B cell (primary cell): ENCODE measurements at regions not wholly inside any gene's neighbourhood (a gene's known extent, or its start where the extent isn't known, plus 50 kb on each side); places are given as distances from the start of the nearest gene placed in this dataset.
A peak's percentile ranks its signal among the peaks of the same experiment; 100 is the strongest.

Source experiments
- ATAC-seq: fragments of 200-7000 bp; cut with Tn5 transposase; one replicate; pipeline ENCODE4 v1.10.0; 2021; ENCODE audit warnings: low read depth, mild to moderate bottlenecking, moderate number of reproducible peaks, moderate library complexity
- CTCF ChIA-PET: fragments of 350-600 bp; sonication (Branson Sonifier 250); formaldehyde crosslinking; loops from one replicate; lab custom pipeline; 2021; ENCODE audit warnings: antibody characterized with exemption, inconsistent platforms; lab: Charles Lee
- POLR2A ChIA-PET: fragments of 350-600 bp; sonication (Branson Sonifier 250); formaldehyde crosslinking; loops from one replicate; lab custom pipeline; 2021; ENCODE audit warnings: antibody characterized with exemption; lab: Charles Lee
- DNase-seq: peaks from one replicate; pipeline ENCODE4 v3.0.0; 2013
- H2AFZ ChIP-seq: 2 replicates; pipeline ENCODE4 v1.6.1; 2012; ENCODE audit warnings: mild to moderate bottlenecking, low read depth, low read length; ENCODE audit not compliant: insufficient read depth, poor library complexity, severe bottlenecking
- H3K27ac ChIP-seq, 2 donors: 1 replicate in 1 of 2; 2 replicates in 1 of 2; pipeline ENCODE4 v1.5.1; 2012 to 2013; ENCODE audit warnings: low read length in 2 of 2, mild to moderate bottlenecking in 2 of 2, moderate library complexity in 1 of 2
- H3K27me3 ChIP-seq, 4 experiments: fragments of 200-600 bp in 1 of 4; sonication (generic) in 1 of 4; replicated peaks in 1 of 4; 1 replicate in 2 of 4; 2 replicates in 2 of 4; pipeline versions ENCODE4 v1.6.1 to v1.7.0; 2013 to 2016; ENCODE audit warnings: low read length in 3 of 4, mild to moderate bottlenecking in 2 of 4, mixed read lengths in 1 of 4, moderate library complexity in 1 of 4; ENCODE audit not compliant: insufficient read depth in 4 of 4, control insufficient read depth in 3 of 4; ENCODE audit errors: control extremely low read depth in 1 of 4
- H3K36me3 ChIP-seq, 2 experiments: replicated peaks in 1 of 2; 1 replicate in 1 of 2; 2 replicates in 1 of 2; pipeline versions ENCODE4 v1.6.1 to v1.7.1; 2013; ENCODE audit warnings: low read length in 1 of 2; ENCODE audit not compliant: insufficient read depth in 2 of 2, control insufficient read depth in 1 of 2; ENCODE audit errors: control extremely low read depth in 1 of 2, extremely low read depth in 1 of 2
- H3K4me1 ChIP-seq, 2 donors: fragments of 200-600 bp in 1 of 2; sonication (generic) in 1 of 2; 1 replicate in 1 of 2; 2 replicates in 1 of 2; pipeline versions ENCODE4 v1.5.1 to v1.6.1; 2013 to 2017; ENCODE audit warnings: low read length in 2 of 2; ENCODE audit not compliant: control insufficient read depth in 2 of 2, insufficient read depth in 2 of 2
- H3K4me2 ChIP-seq: replicated peaks from 2 replicates; pipeline ENCODE3; 2012; ENCODE audit warnings: mild to moderate bottlenecking, low read depth, low read length; ENCODE audit not compliant: poor library complexity, severe bottlenecking
- H3K4me3 ChIP-seq, 5 experiments: fragments of 200-600 bp in 1 of 5; sonication (generic) in 1 of 5; 1 replicate in 3 of 5; 2 replicates in 2 of 5; pipeline versions ENCODE4 v1.5.1 to v1.7.0; 2011 to 2016; ENCODE audit warnings: low read length in 4 of 5, mild to moderate bottlenecking in 4 of 5, low read depth in 2 of 5, control low read depth in 1 of 5, moderate library complexity in 1 of 5; ENCODE audit not compliant: insufficient read depth in 1 of 5; ENCODE audit errors: control extremely low read depth in 1 of 5, extremely low read depth in 1 of 5
- H3K79me2 ChIP-seq: fragments of 200-600 bp; sonication (generic); one replicate; pipeline ENCODE4 v1.6.0; 2016; ENCODE audit warnings: low read length; ENCODE audit not compliant: control insufficient read depth, insufficient read depth
- H3K9ac ChIP-seq: fragments of 200-600 bp; sonication (generic); 2 replicates; pipeline ENCODE4 v1.6.1; 2017; ENCODE audit warnings: mild to moderate bottlenecking, low read length, moderate library complexity
- H3K9me3 ChIP-seq, 3 donors: one replicate each; pipeline versions ENCODE4 v1.6.1 to v1.7.1; 2013; ENCODE audit warnings: low read length in 2 of 3; ENCODE audit not compliant: control insufficient read depth in 2 of 3, insufficient read depth in 1 of 3; ENCODE audit errors: control extremely low read depth in 1 of 3
- H4K20me1 ChIP-seq: 2 replicates; pipeline ENCODE4 v1.6.0; 2012; ENCODE audit warnings: mild to moderate bottlenecking, low read length; ENCODE audit not compliant: insufficient read depth, control insufficient read depth, poor library complexity, severe bottlenecking
- H3K27ac Mint-ChIP-seq: one replicate; pipeline ENCODE4 v1.8.0; 2021; ENCODE audit warnings: mixed read lengths
- H3K27me3 Mint-ChIP-seq: one replicate; pipeline ENCODE4 v1.8.0; 2021; ENCODE audit warnings: mixed read lengths
- H3K4me1 Mint-ChIP-seq: one replicate; pipeline ENCODE4 v1.8.0; 2021; ENCODE audit warnings: mixed read lengths
- H3K4me3 Mint-ChIP-seq: one replicate; pipeline ENCODE4 v1.8.0; 2021; ENCODE audit warnings: mixed read lengths
- H3K9me3 Mint-ChIP-seq: one replicate; pipeline ENCODE4 v1.8.0; 2022; ENCODE audit warnings: mixed read lengths; ENCODE audit not compliant: insufficient read depth
- EZH2 ChIP-seq: IDR thresholded peaks from 2 replicates; pipeline ENCODE4 v1.6.1; 2012; ENCODE audit warnings: borderline replicate concordance, low read depth, mild to moderate bottlenecking, moderate library complexity, low read length; ENCODE audit not compliant: insufficient read depth, poor library complexity, severe bottlenecking
- WGBS: methylation state at CpG from one replicate; pipeline ENCODE4 v1.1.5; 2013; ENCODE audit warnings: missing lambda C conversion rate; ENCODE audit not compliant: insufficient coverage; 5-methylcytosine and 5-hydroxymethylcytosine counted together
- intact Hi-C: fragments of 100-400 bp; cut with micrococcal nuclease; formaldehyde crosslinking; loops from one replicate; pipeline ENCODE4 v1.10.0; 2022
- TF ChIP-seq, protein P1 (sequence below): fragments of 200-600 bp; IDR thresholded peaks from one replicate; pipeline ENCODE4 v1.8.0; 2022; ENCODE audit warnings: antibody characterized with exemption, mild to moderate bottlenecking

DNA sequence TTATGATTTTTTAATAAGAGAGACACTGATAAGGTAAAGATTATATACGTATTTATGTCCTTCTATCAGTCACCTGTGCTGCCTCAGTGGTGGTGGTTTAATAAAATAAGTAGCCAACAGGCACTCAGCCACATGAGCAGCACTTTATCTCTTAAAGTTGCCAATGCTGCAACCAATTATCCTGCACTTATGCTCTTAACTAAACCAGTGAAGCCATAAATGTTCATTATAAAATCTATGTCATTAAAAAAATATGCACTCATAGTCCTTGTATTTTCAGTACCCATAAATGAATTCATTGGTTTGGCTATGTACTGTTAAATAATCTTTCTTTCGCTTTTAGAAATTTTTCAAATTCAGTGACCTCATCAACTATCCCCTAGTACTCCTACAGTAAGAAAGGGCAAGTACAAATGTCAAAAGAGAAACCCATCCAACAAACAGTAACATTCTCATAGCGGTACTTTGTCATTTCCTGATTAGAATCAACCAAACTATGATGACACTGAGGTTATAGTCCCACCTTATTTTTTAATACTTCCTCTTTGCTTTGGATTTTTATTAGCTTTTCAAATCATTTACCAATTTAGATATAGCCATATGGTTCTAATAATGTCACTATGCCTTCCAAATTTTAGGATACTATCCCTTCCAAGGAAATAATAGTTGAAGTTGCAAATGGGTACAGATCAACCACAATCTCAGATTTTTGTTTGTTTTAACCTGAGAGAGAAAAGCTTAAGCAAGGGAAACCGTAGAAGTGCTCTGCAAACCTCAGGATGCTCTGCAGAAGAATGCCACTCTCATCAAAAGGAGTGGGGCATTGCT lies 190.9 kb downstream of the KLF12 start:
- Histone ChIP-seq H3K4me3 (no peak overlapping the region), H3K4me1 (peaks cover 0 to 3% of the 10 kb centered on the region in 2 donors), H3K27me3 (no peaks in the 10 kb centered on the region), H3K27ac (no peak overlapping the region), H3K9me3 (no peaks in the 10 kb centered on the region), H3K4me2 (no peak overlapping the region), H4K20me1 (peaks cover 7% of the 10 kb centered on the region), H2AFZ (no peak overlapping the region), H3K36me3 (peaks cover 5 to 10% of the 10 kb centered on the region in 2 experiments), H3K9ac (no peak overlapping the region), H3K79me2 (peaks cover 32% of the 10 kb centered on the region)
- DNase-seq (peak; percentile 20), ATAC-seq (peak; percentile 81)
- ChIA-PET CTCF (interaction anchor here (5.7 kb wide), 1 partner anchor 344 kb away, joined by 40 read pairs; no protein-coding TSS in a partner anchor), POLR2A (interaction anchor here (0.6 kb wide), 1 partner anchor 177 kb away, joined by 3 read pairs; no protein-coding TSS in a partner anchor)
- Mint-ChIP-seq H3K27ac (peak overlapping the region; percentile 8), H3K27me3 (no peaks in the 10 kb centered on the region), H3K4me1 (peaks cover 53% of the 10 kb centered on the region), H3K4me3 (peak overlapping the region; percentile 6), H3K9me3 (no peaks in the 10 kb centered on the region)
- 80% methylated on average over 1 of the region's 4 CpGs for WGBS
- intact Hi-C loops = loop anchor here (5.0 kb wide), 1 partner anchor 189 kb away; the partner anchor contains the start of gene KLF12
- no peak for TF ChIP-seq EZH2
- TF ChIP-seq, protein P1, sequence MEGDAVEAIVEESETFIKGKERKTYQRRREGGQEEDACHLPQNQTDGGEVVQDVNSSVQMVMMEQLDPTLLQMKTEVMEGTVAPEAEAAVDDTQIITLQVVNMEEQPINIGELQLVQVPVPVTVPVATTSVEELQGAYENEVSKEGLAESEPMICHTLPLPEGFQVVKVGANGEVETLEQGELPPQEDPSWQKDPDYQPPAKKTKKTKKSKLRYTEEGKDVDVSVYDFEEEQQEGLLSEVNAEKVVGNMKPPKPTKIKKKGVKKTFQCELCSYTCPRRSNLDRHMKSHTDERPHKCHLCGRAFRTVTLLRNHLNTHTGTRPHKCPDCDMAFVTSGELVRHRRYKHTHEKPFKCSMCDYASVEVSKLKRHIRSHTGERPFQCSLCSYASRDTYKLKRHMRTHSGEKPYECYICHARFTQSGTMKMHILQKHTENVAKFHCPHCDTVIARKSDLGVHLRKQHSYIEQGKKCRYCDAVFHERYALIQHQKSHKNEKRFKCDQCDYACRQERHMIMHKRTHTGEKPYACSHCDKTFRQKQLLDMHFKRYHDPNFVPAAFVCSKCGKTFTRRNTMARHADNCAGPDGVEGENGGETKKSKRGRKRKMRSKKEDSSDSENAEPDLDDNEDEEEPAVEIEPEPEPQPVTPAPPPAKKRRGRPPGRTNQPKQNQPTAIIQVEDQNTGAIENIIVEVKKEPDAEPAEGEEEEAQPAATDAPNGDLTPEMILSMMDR = no peak

- Histone ChIP-seq H4K20me1 (peaks cover 8% of the 10 kb centered on the region), H3K4me1 (peaks cover 0 to 3% of the 10 kb centered on the region in 2 donors), H3K4me3 (no peak overlapping the region), H3K9me3 (no peaks in the 10 kb centered on the region), H3K27ac (no peak overlapping the region), H3K4me2 (no peak overlapping the region), H3K27me3 (no peaks in the 10 kb centered on the region), H3K9ac (no peak overlapping the region), H2AFZ (no peak overlapping the region), H3K36me3 (peaks cover 7 to 10% of the 10 kb centered on the region in 2 experiments), H3K79me2 (peaks cover 32% of the 10 kb centered on the region)
- Mint-ChIP-seq H3K4me3 (no peak overlapping the region), H3K27me3 (no peaks in the 10 kb centered on the region), H3K4me1 (peaks cover 54% of the 10 kb centered on the region), H3K9me3 (no peaks in the 10 kb centered on the region), H3K27ac (no peak overlapping the region)
- CTCF ChIA-PET = no interaction called here
- intact Hi-C loops = loop anchor here (5.0 kb wide), 1 partner anchor 191 kb away; the partner anchor contains the start of gene KLF12
- no CpG with 5 or more reads among the region's 1 CpG for WGBS
- no peak for ATAC-seq
- POLR2A ChIA-PET = no interaction called here
- DNase-seq = no peak
- TF ChIP-seq EZH2 = no peak
- TF ChIP-seq, protein P1 = no peak
These were observed 192.5 kb downstream of the KLF12 start for GRCh38 chr13:73941752-73942151.
